Ishikawa (cell line): ENCODE measurements at regions not wholly inside any gene's neighbourhood (a gene's known extent, or its start where the extent isn't known, plus 50 kb on each side); places are given as distances from the start of the nearest gene placed in this dataset.

Experiments used
- CEBPB ChIP-seq: IDR thresholded peaks from 2 replicates; pipeline ENCODE4 v1.6.1; 2012
- CREB1 ChIP-seq: IDR thresholded peaks from 2 replicates; pipeline ENCODE4 v1.6.1; 2012; ENCODE audit warnings: low read depth
- EGR1 ChIP-seq: IDR thresholded peaks from 2 replicates; pipeline ENCODE4 v1.6.1; 2012
- EP300 ChIP-seq: IDR thresholded peaks from 2 replicates; pipeline ENCODE4 v1.6.1; 2012; ENCODE audit warnings: borderline replicate concordance
- FOXM1 ChIP-seq: IDR thresholded peaks from 2 replicates; pipeline ENCODE4 v1.6.1; 2012; ENCODE audit warnings: low read depth, borderline replicate concordance
- MAX ChIP-seq: IDR thresholded peaks from 2 replicates; pipeline ENCODE4 v1.6.1; 2012
- NFIC ChIP-seq: IDR thresholded peaks from 2 replicates; pipeline ENCODE4 v1.6.1; 2012
- RAD21 ChIP-seq: IDR thresholded peaks from 2 replicates; pipeline ENCODE4 v1.6.1; 2012; ENCODE audit warnings: low read depth
- REST ChIP-seq: IDR thresholded peaks from 2 replicates; pipeline ENCODE4 v1.6.1; 2012; ENCODE audit warnings: low read depth, mild to moderate bottlenecking
- TAF1 ChIP-seq: IDR thresholded peaks from 2 replicates; pipeline ENCODE4 v1.6.1; 2012; ENCODE audit warnings: low read depth, mild to moderate bottlenecking
- TCF12 ChIP-seq: IDR thresholded peaks from 2 replicates; pipeline ENCODE4 v1.6.1; 2012; ENCODE audit warnings: low read depth
- TEAD4 ChIP-seq: IDR thresholded peaks from 2 replicates; pipeline ENCODE4 v1.6.1; 2012
- YY1 ChIP-seq: IDR thresholded peaks from 2 replicates; pipeline ENCODE4 v1.6.1; 2012; ENCODE audit warnings: low read depth
- ZBTB7A ChIP-seq: IDR thresholded peaks from 2 replicates; pipeline ENCODE4 v1.6.1; 2012; ENCODE audit warnings: low read depth
- TF ChIP-seq, protein P1 (sequence below): IDR thresholded peaks from 2 replicates; pipeline ENCODE4 v1.6.1; 2012

DNA sequence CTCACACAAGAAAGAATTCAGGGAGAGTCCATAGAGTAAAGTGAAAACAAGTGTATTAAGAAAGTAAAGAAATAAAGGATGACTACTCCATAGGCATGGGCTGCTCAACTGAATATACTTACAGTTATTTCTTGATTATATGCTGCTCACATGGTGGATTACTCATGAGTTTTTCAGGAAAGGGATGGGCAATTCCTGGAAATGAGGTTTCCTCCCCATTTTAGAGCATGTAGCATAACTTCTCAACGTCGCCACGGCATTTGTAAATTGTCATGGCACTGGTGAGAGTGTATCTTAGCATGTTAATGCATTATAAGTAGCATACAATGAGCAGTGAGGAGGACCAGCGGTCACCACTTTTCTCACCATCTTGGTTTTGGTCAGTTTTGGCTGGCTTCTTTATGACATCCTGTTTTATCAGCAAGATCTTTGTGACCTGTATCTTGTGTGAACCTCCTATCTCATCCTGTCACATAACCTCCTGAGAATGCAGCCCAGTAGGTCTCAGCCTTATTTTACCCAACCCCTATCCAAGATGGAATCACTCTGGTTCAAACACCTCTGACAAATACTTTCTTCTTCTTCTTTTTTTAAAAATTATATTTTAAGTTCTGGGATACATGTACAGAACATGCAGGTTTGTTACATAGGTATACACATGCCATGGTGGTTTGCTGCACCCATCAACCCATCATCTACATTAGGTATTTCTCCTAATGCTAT lies 849.7 kb downstream of the TBL1XR1 start:
- no peak for TF ChIP-seq NFIC
- TF ChIP-seq, protein P1, sequence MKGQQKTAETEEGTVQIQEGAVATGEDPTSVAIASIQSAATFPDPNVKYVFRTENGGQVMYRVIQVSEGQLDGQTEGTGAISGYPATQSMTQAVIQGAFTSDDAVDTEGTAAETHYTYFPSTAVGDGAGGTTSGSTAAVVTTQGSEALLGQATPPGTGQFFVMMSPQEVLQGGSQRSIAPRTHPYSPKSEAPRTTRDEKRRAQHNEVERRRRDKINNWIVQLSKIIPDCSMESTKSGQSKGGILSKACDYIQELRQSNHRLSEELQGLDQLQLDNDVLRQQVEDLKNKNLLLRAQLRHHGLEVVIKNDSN, result no peak
- TF ChIP-seq REST, result no peak
- TF ChIP-seq TAF1, result no peak
- no peak for TF ChIP-seq TEAD4
- no peak for TF ChIP-seq ZBTB7A
- TF ChIP-seq MAX, result no peak
- no peak for TF ChIP-seq YY1
- no peak for TF ChIP-seq RAD21
- TF ChIP-seq EP300, result no peak
- TF ChIP-seq CREB1, result no peak
- TF ChIP-seq EGR1, result no peak
- TF ChIP-seq CEBPB, result no peak
- no peak for TF ChIP-seq TCF12
- TF ChIP-seq FOXM1, result no peak

DNA sequence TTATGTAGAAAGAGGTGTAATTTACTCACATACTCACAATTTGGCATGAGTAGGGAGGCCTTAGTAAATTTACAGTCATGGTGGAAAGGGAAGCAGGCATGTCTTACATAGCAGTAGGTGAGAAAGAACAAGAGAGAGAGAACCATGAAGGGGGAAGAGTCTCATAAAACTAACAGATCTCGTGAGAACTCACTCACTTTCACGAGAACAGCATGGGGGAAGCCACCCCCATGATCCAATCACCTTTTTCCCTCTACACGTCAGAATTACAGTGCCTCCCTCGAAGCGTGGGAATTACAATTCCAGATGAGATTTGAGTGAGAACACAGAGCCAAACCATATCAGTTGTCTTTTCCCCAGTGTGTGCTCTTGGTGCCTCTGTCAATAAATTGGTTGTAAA lies 855.3 kb downstream of the TBL1XR1 start:
- TF ChIP-seq YY1 (no peak), CREB1 (no peak), TEAD4 (no peak), EGR1 (no peak), FOXM1 (no peak), REST (no peak), MAX (no peak), NFIC (no peak), EP300 (no peak), CEBPB (no peak), RAD21 (no peak), TAF1 (no peak), ZBTB7A (no peak), TCF12 (no peak)
- TF ChIP-seq, protein P1, result no peak

GRCh38 chr3:176328666-176329065 lies 868.6 kb downstream of the TBL1XR1 start:
- TF ChIP-seq TAF1 (no peak), YY1 (no peak), REST (no peak), RAD21 (no peak), CREB1 (no peak), TEAD4 (no peak), TCF12 (no peak), EP300 (no peak), NFIC (no peak)

DNA sequence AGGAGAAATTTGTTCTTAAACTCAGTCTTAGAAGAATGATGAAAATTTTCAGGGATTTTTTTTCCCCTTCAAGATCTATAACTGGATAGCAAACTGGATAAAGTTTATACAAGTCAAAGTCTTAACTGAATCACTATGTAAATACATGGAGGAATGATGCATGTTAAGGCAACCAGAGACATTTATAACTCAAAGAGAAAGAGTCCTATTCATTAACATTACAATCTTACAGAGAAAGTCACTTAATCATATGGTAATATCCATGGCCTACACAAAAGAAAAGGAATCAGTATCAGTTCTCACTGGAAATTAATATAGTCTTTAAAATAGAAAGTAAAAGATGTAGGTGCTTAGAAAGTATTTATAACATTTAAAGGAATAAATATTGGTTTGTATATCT lies 869.1 kb downstream of the TBL1XR1 start:
- TF ChIP-seq EGR1 (no peak), RAD21 (no peak), TEAD4 (no peak), TCF12 (no peak), MAX (no peak), REST (no peak), EP300 (no peak)
- TF ChIP-seq, protein P1, result no peak
